Caki2 (cell line): ENCODE measurements at regions not wholly inside any gene's neighbourhood (a gene's known extent, or its start where the extent isn't known, plus 50 kb on each side); places are given as distances from the start of the nearest gene placed in this dataset.
"Not testable (repeated sequence)": the region's sequence is repeated elsewhere in the genome, so short reads cannot be mapped to it uniquely, and the experiment has no call there.

Experiments
- DNase-seq: peaks from one replicate; pipeline ENCODE4 v3.0.0-alpha.2; 2015; ENCODE audit warnings: low read depth
- in situ Hi-C: cut with HindIII; loops from 2 replicates; pipeline ENCODE4 v1.10.0; 2016; ENCODE audit warnings: low sequenced_read_pairs, low pct_unique_long_range_greater_than_20kb, mixed read lengths

GRCh38 chr4:31755751-31756150 is 1035.6 kb downstream of the PCDH7 start:
- no peak for DNase-seq
- in situ Hi-C loops: no loop called here

- in situ Hi-C loops: no loop called here
- DNase-seq: no peak
Observed at GRCh38 chr4:31768756-31769155, 1048.6 kb downstream of the PCDH7 start.

- in situ Hi-C loops: no loop called here
- no peak for DNase-seq
Observed at GRCh38 chr4:31783311-31783710, 1063.1 kb downstream of the PCDH7 start.

- DNase-seq: no peak
- in situ Hi-C loops: no loop called here
Observed at GRCh38 chr4:31784558-31784957, 1064.4 kb downstream of the PCDH7 start.

- in situ Hi-C loops: no loop called here
Observed at GRCh38 chr4:31787701-31788100, 1067.5 kb downstream of the PCDH7 start.

GRCh38 chr4:31788676-31789075 is 1068.5 kb downstream of the PCDH7 start:
- in situ Hi-C loops: no loop called here

More at GRCh38 chr4:31787701-31788100, 1067.5 kb downstream of the PCDH7 start:
- no peak for DNase-seq

GRCh38 chr4:31791666-31792065 is 1071.5 kb downstream of the PCDH7 start:
- no peak for DNase-seq
- in situ Hi-C loops: no loop called here

More at GRCh38 chr4:31788676-31789075, 1068.5 kb downstream of the PCDH7 start:
- no peak for DNase-seq

- DNase-seq: no peak
- in situ Hi-C loops: no loop called here
Observed at GRCh38 chr4:31793907-31794306, 1073.7 kb downstream of the PCDH7 start.

DNA sequence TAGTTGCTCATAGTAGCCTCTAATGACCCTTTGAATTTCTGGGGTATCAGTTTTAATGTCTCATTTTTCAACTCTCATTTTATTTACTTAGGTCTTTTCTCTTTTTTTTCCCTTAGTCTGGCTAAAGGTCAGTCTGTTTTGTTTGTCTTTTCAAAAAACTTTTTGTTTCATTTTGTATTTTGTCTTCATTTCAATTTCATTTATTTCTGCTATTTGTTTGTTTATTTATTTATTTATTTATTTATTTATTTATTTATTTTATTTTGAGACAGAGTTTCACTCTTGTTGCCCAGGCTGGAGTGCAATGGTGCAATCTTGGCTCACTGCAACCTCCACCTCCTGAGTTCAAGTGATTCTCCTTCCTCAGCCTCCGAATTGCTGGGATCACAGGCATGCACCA is 1076.9 kb downstream of the PCDH7 start:
- in situ Hi-C loops, DNase-seq: not testable (repeated sequence)

- no peak for DNase-seq
- in situ Hi-C loops: no loop called here
Observed at GRCh38 chr4:31803526-31804195, 1083.5 kb downstream of the PCDH7 start.

GRCh38 chr4:31807036-31807435 is 1086.9 kb downstream of the PCDH7 start:
- no peak for DNase-seq
- in situ Hi-C loops: no loop called here

DNA sequence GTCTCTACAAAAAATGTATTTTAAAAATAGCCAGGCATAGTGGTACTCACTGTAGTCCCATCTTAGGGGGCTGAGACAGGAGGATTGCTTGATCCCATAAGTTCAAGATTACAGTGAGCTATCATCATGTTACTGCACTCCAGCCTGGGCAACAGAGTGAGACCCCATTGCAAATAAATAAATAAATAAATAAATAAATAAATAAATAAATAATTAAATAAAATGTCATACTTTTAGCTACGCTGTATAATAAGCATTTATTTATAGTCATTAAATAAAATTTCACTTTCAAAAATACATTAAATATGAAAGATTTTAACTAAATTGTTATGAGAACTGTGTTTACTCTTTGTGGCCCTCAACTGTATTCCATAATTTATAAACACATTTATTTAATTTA is 1124.2 kb downstream of the PCDH7 start:
- DNase-seq: no peak
- in situ Hi-C loops: no loop called here

DNA sequence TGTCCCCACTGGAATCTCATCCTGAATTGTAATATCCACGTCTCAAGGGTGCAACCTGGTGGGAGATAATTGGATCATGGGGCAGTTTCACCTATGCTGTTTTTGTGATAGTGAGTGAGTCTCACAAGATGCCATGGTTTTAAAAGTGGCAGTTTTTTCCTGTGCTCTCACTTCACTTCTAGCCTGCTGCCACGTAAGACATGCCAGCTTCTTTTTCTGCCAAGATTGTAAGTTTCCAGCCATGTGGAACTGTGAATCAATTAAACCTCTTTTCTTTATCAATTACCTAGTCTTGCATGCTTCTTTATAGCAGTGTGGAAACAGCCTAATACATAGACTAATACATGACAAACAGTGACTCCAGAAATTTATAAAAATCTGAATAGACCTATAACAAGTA is 1131.8 kb downstream of the PCDH7 start:
- DNase-seq: no peak
- in situ Hi-C loops: no loop called here

DNA sequence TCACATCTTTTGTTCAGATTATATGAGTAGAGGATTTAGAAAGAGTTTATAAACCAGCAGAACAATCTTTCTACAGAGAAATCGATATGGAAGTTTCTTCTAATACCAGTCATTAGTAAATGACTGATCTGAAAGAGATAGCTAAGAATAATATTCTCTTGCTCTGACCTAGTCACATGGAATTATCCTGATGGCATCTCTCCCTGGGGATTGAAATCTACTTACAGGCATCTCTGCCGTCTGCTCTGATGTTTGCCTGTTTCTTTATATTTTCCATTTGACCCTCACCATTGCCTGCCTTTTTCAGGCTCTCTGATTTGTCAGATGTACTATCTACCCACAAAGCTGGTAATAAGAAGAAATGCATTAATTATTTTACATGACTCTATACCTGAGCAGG is 1157.3 kb downstream of the PCDH7 start:
- no peak for DNase-seq
- in situ Hi-C loops: no loop called here

DNA sequence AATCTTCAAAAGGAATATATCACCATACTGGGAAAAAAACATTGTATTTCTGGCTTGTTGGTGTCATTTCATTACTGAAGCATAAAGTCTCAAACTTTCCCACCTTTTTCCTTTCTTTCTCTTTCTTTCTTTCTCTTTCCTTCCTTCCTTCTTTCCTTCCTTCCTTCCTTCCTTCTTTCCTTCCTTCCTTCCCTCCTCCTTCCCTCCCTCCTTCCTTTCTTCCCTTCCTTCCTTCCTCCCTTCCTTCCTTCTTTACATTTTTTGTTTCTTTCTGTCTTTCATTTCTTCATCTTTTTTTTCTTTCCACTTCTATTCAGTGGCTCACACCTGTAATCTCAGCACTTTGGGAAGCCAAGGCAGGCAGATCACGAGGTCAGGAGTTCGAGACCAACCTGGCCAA is 1160.7 kb downstream of the PCDH7 start:
- in situ Hi-C loops, DNase-seq: not testable (repeated sequence)

GRCh38 chr4:31896349-31896748 is 1176.2 kb downstream of the PCDH7 start:
- in situ Hi-C loops: no loop called here
- no peak for DNase-seq

GRCh38 chr4:31905363-31905762 is 1185.2 kb downstream of the PCDH7 start:
- in situ Hi-C loops: no loop called here
- no peak for DNase-seq

DNA sequence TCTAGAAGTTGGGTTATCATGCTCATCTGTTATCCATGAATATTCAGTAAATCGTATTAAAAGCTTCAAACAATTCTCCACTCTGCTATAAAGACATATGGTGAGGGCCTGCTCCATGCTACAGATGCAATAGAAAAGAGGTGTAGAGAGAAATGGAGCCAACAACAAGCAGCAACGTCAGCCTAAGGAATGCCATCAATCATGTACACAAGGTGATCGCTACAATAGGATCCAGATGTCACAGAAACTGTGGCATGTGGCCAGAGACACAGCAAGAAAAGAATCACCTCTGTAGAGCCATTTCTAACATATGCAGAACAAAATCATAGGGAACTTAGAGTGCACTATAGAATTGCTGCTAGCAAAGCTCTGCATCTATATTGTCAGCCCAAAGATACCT is 1188.1 kb downstream of the PCDH7 start:
- DNase-seq: no peak
- in situ Hi-C loops: no loop called here

DNA sequence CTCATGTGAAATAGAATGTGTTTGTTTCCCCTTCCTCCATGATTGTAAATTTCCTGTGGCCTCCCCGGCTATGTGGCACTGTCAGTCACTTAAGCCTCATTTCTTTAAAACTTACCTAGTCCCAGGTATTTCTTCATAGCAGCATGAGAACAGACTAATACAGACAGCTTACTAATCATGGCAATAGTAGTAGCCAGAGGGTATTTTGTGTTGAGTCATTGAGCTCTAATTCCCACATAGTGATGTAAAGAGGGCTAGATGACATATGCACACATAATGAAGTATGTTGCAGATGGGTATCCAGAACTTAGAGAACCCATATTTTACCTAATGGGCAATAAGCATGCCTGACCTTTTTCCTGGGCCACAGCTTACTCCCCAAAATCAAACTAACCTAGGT is 1197.2 kb downstream of the PCDH7 start:
- in situ Hi-C loops: no loop called here
- DNase-seq: no peak

GRCh38 chr4:31918891-31919290 is 1198.7 kb downstream of the PCDH7 start:
- in situ Hi-C loops: no loop called here
- no peak for DNase-seq
